HL-60 (cell line): ENCODE measurements at regions not wholly inside any gene's neighbourhood (a gene's known extent, or its start where the extent isn't known, plus 50 kb on each side); places are given as distances from the start of the nearest gene placed in this dataset.

ENCODE experiments used
- CTCF ChIP-seq: IDR thresholded peaks from one replicate; pipeline ENCODE4 v1.5.1; 2011; ENCODE audit warnings: low read length, control low read depth, inconsistent platforms; ENCODE audit not compliant: insufficient read depth
- GABPA ChIP-seq: IDR thresholded peaks from 2 replicates; pipeline ENCODE4 v1.6.1; 2012; ENCODE audit warnings: low read depth
- POLR2AphosphoS5 ChIP-seq: IDR thresholded peaks from 2 replicates; pipeline ENCODE4 v1.6.1; 2012; ENCODE audit warnings: low read depth
- REST ChIP-seq: IDR thresholded peaks from 2 replicates; pipeline ENCODE4 v1.6.1; 2012; ENCODE audit warnings: low read depth; ENCODE audit not compliant: insufficient replicate concordance
- SPI1 ChIP-seq: IDR thresholded peaks from 2 replicates; pipeline ENCODE4 v1.6.1; 2012; ENCODE audit warnings: low read depth, mild to moderate bottlenecking, borderline replicate concordance

- TF ChIP-seq POLR2AphosphoS5 (no peak), CTCF (no peak), REST (no peak), GABPA (no peak), SPI1 (no peak)
These were observed 135.9 kb downstream of the MACROH2A1 start for GRCh38 chr5:135263022-135263668.
